Mucosa of descending colon (tissue), 3 donors: ENCODE measurements at regions not wholly inside any gene's neighbourhood (a gene's known extent, or its start where the extent isn't known, plus 50 kb on each side); places are given as distances from the start of the nearest gene placed in this dataset.

Experiments
- ATAC-seq: fragments of 200-7000 bp; cut with Tn5 transposase; one replicate; pipeline ENCODE4 v1.9.1; 2020; ENCODE audit warnings: mild to moderate bottlenecking, moderate library complexity
- DNase-seq, 3 donors: peaks; one replicate each; pipeline ENCODE4 v3.0.0-alpha.2; 2020
- H3K36me3 ChIP-seq: fragments of 200-600 bp; one replicate; pipeline ENCODE4 v1.8.0; 2021; ENCODE audit warnings: low read depth, mild to moderate bottlenecking
- H3K4me1 ChIP-seq: fragments of 200-600 bp; one replicate; pipeline ENCODE4 v1.8.0; 2021; ENCODE audit warnings: low read depth, mild to moderate bottlenecking
- H3K4me3 ChIP-seq: fragments of 200-600 bp; one replicate; pipeline ENCODE4 v1.8.0; 2021; ENCODE audit warnings: mild to moderate bottlenecking
- H3K9me3 ChIP-seq: fragments of 200-600 bp; one replicate; pipeline ENCODE4 v1.8.0; 2021; ENCODE audit warnings: mild to moderate bottlenecking
- CTCF ChIP-seq: fragments of 200-600 bp; IDR thresholded peaks from one replicate; pipeline ENCODE4 v1.8.0; 2022; ENCODE audit warnings: antibody characterized with exemption, mild to moderate bottlenecking
- intact Hi-C, 2 donors: fragments of 100-400 bp; cut with DNase I in 1 of 2; cut with micrococcal nuclease in 1 of 2; formaldehyde crosslinking; loops; one replicate each; pipeline versions ENCODE4 v1.11.0 to v1.11.1; 2022; cut with DNase I, micrococcal nuclease
- donor health status: DM: no; HTN: no; CAD: no; lungs with moderate emphysema.
- donor health status: DM: no; HTN: no; CAD: no.
- donor health status: DM: no; HTN: yes; CAD: no.

- Histone ChIP-seq H3K9me3 (no peaks in the 10 kb centered on the region), H3K4me3 (no peak overlapping the region), H3K36me3 (no peaks in the 10 kb centered on the region), H3K4me1 (no peaks in the 10 kb centered on the region)
- intact Hi-C loops: no loop called here
- TF ChIP-seq CTCF: no peak
- ATAC-seq (peak; percentile 13), DNase-seq (no peak)
Observed at GRCh38 chr2:221106241-221106640, 465.9 kb downstream of the EPHA4 start.

GRCh38 chr2:221107424-221107823 is 464.7 kb downstream of the EPHA4 start:
- TF ChIP-seq CTCF: no peak
- Histone ChIP-seq H3K9me3 (no peaks in the 10 kb centered on the region), H3K4me3 (no peak overlapping the region), H3K36me3 (no peaks in the 10 kb centered on the region), H3K4me1 (no peaks in the 10 kb centered on the region)
- peak; percentile 72 for ATAC-seq
- DNase-seq: peak in 1 of 3 donors; percentile 6
- intact Hi-C loops: no loop called here

- no peaks in the 10 kb centered on the region for H3K4me1 ChIP-seq
- no peak for TF ChIP-seq CTCF
- H3K4me3 ChIP-seq: no peak overlapping the region
- no peak for DNase-seq
- no peak for ATAC-seq
- intact Hi-C loops: no loop called here
- no peaks in the 10 kb centered on the region for H3K36me3 ChIP-seq
- no peaks in the 10 kb centered on the region for H3K9me3 ChIP-seq
Observed at GRCh38 chr2:221109552-221109951, 462.6 kb downstream of the EPHA4 start.

- Histone ChIP-seq H3K9me3 (no peaks in the 10 kb centered on the region), H3K4me3 (no peak overlapping the region), H3K36me3 (no peaks in the 10 kb centered on the region), H3K4me1 (no peaks in the 10 kb centered on the region)
- intact Hi-C loops: no loop called here
- no peak for TF ChIP-seq CTCF
- ATAC-seq (no peak), DNase-seq (no peak)
Observed at GRCh38 chr2:221111739-221112138, 460.4 kb downstream of the EPHA4 start.

GRCh38 chr2:221112744-221113143 is 459.4 kb downstream of the EPHA4 start:
- no peaks in the 10 kb centered on the region for H3K4me1 ChIP-seq

More at GRCh38 chr2:221112744-221113143, 459.4 kb downstream of the EPHA4 start:
- TF ChIP-seq CTCF: no peak
- Histone ChIP-seq H3K4me3 (no peak overlapping the region), H3K36me3 (no peaks in the 10 kb centered on the region), H3K9me3 (no peaks in the 10 kb centered on the region)
- ATAC-seq (no peak), DNase-seq (no peak)
- intact Hi-C loops: no loop called here
